ENCODE measurements at regions not wholly inside any gene's neighbourhood (a gene's known extent, or its start where the extent isn't known, plus 50 kb on each side); places are given as distances from the start of the nearest gene placed in this dataset.

- Histone ChIP-seq H3K4me2 (ENCODE audit: low read depth, low read length, poor library complexity, severe bottlenecking) (no peak overlapping the region), H4K20me1 (ENCODE audit: low read depth, low read length) (no peaks in the 10 kb centered on the region), H3K27ac (ENCODE audit: low read depth, low read length) (no peak overlapping the region), H3K4me3 (ENCODE audit: insufficient read depth, low read length, poor library complexity, severe bottlenecking) (no peak overlapping the region), H3K27me3 (ENCODE audit: low read length) (no peaks in the 10 kb centered on the region), H3K9me3 (ENCODE audit: insufficient read depth, low read length) (no peaks in the 10 kb centered on the region), H3K79me2 (ENCODE audit: insufficient read depth, low read length) (no peaks in the 10 kb centered on the region), H3K9me2 (replicated peaks; ENCODE audit: insufficient read depth, low read length) (no peaks in the 10 kb centered on the region), H3K9ac (ENCODE audit: low read length) (no peak overlapping the region), H3K36me3 (ENCODE audit: low read length) (no peaks in the 10 kb centered on the region), H2AFZ (ENCODE audit: low read depth, low read length, severe bottlenecking) (no peak overlapping the region), H3F3A (ENCODE audit: insufficient read depth) (no peaks in the 10 kb centered on the region)
- TF ChIP-seq, protein P1, sequence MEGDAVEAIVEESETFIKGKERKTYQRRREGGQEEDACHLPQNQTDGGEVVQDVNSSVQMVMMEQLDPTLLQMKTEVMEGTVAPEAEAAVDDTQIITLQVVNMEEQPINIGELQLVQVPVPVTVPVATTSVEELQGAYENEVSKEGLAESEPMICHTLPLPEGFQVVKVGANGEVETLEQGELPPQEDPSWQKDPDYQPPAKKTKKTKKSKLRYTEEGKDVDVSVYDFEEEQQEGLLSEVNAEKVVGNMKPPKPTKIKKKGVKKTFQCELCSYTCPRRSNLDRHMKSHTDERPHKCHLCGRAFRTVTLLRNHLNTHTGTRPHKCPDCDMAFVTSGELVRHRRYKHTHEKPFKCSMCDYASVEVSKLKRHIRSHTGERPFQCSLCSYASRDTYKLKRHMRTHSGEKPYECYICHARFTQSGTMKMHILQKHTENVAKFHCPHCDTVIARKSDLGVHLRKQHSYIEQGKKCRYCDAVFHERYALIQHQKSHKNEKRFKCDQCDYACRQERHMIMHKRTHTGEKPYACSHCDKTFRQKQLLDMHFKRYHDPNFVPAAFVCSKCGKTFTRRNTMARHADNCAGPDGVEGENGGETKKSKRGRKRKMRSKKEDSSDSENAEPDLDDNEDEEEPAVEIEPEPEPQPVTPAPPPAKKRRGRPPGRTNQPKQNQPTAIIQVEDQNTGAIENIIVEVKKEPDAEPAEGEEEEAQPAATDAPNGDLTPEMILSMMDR (IDR thresholded peaks at IDR 0.05; ENCODE audit: insufficient read depth, low read length, poor library complexity, severe bottlenecking) = no peak
- TF ChIP-seq EZH2phosphoT487 (conservative IDR thresholded peaks at IDR 0.05; ENCODE audit: low read length) = no peak
These were observed 513.6 kb upstream of the PTCHD4 start for GRCh38 chr6:48624631-48625030.

- Histone ChIP-seq H4K20me1 (ENCODE audit: low read depth, low read length) (no peaks in the 10 kb centered on the region), H3K27ac (ENCODE audit: low read depth, low read length) (no peak overlapping the region), H3K9ac (ENCODE audit: low read length) (no peak overlapping the region), H3K27me3 (ENCODE audit: low read length) (no peaks in the 10 kb centered on the region), H3K9me3 (ENCODE audit: insufficient read depth, low read length) (no peaks in the 10 kb centered on the region), H3K79me2 (ENCODE audit: insufficient read depth, low read length) (no peaks in the 10 kb centered on the region), H3F3A (ENCODE audit: insufficient read depth) (no peaks in the 10 kb centered on the region), H3K4me3 (ENCODE audit: insufficient read depth, low read length, poor library complexity, severe bottlenecking) (no peak overlapping the region), H2AFZ (ENCODE audit: low read depth, low read length, severe bottlenecking) (no peak overlapping the region), H3K9me2 (replicated peaks; ENCODE audit: insufficient read depth, low read length) (no peaks in the 10 kb centered on the region), H3K4me2 (ENCODE audit: low read depth, low read length, poor library complexity, severe bottlenecking) (no peak overlapping the region), H3K36me3 (ENCODE audit: low read length) (no peaks in the 10 kb centered on the region)
- TF ChIP-seq, protein P1 (IDR thresholded peaks at IDR 0.05; ENCODE audit: insufficient read depth, low read length, poor library complexity, severe bottlenecking) = no peak
- no peak for TF ChIP-seq EZH2phosphoT487 (conservative IDR thresholded peaks at IDR 0.05; ENCODE audit: low read length)
These were observed 508.8 kb upstream of the PTCHD4 start for GRCh38 chr6:48619771-48620170.

GRCh38 chr6:48615041-48615440, 504.0 kb upstream of the PTCHD4 start:
- no peaks in the 10 kb centered on the region for H3F3A ChIP-seq (ENCODE audit: insufficient read depth)
- H2AFZ ChIP-seq (ENCODE audit: low read depth, low read length, severe bottlenecking) = no peak overlapping the region

More at GRCh38 chr6:48615041-48615440, 504.0 kb upstream of the PTCHD4 start:
- Histone ChIP-seq H3K27me3 (ENCODE audit: low read length) (no peaks in the 10 kb centered on the region), H3K9ac (ENCODE audit: low read length) (no peak overlapping the region), H3K4me2 (ENCODE audit: low read depth, low read length, poor library complexity, severe bottlenecking) (no peak overlapping the region), H3K4me3 (ENCODE audit: insufficient read depth, low read length, poor library complexity, severe bottlenecking) (no peak overlapping the region), H3K36me3 (ENCODE audit: low read length) (no peaks in the 10 kb centered on the region), H3K27ac (ENCODE audit: low read depth, low read length) (no peak overlapping the region), H4K20me1 (ENCODE audit: low read depth, low read length) (no peaks in the 10 kb centered on the region), H3K9me2 (replicated peaks; ENCODE audit: insufficient read depth, low read length) (no peaks in the 10 kb centered on the region), H3K79me2 (ENCODE audit: insufficient read depth, low read length) (no peaks in the 10 kb centered on the region), H3K9me3 (ENCODE audit: insufficient read depth, low read length) (no peaks in the 10 kb centered on the region)
- TF ChIP-seq, protein P1 (IDR thresholded peaks at IDR 0.05; ENCODE audit: insufficient read depth, low read length, poor library complexity, severe bottlenecking) = no peak
- TF ChIP-seq EZH2phosphoT487 (conservative IDR thresholded peaks at IDR 0.05; ENCODE audit: low read length) = no peak
